Central memory CD4-positive, alpha-beta T cell (primary cell): ENCODE measurements at regions not wholly inside any gene's neighbourhood (a gene's known extent, or its start where the extent isn't known, plus 50 kb on each side); places are given as distances from the start of the nearest gene placed in this dataset.
"Not testable (repeated sequence)": the region's sequence is repeated elsewhere in the genome, so short reads cannot be mapped to it uniquely, and the experiment has no call there.

ENCODE experiments used
- DNase-seq: peaks from one replicate; pipeline ENCODE4 v3.0.0; 2022

GRCh38 chr2:207331674-207332073 lies 165.9 kb upstream of the KLF7 start:
- DNase-seq: no peak

GRCh38 chr2:207332480-207333212 lies 166.9 kb upstream of the KLF7 start:
- no peak for DNase-seq

GRCh38 chr2:207333599-207334300 lies 168.0 kb upstream of the KLF7 start:
- DNase-seq: no peak

GRCh38 chr2:207334301-207334623 lies 168.5 kb upstream of the KLF7 start:
- DNase-seq: no peak

- no peak for DNase-seq
Measured at GRCh38 chr2:207334624-207335371, 169.1 kb upstream of the KLF7 start.

- no peak for DNase-seq
Measured at GRCh38 chr2:207337234-207338219, 171.8 kb upstream of the KLF7 start.

- no peak for DNase-seq
Measured at GRCh38 chr2:207338220-207338607, 172.5 kb upstream of the KLF7 start.

- DNase-seq: no peak
Measured at GRCh38 chr2:207338610-207339009, 172.9 kb upstream of the KLF7 start.

GRCh38 chr2:207341112-207341750 lies 175.5 kb upstream of the KLF7 start:
- no peak for DNase-seq

GRCh38 chr2:207341804-207342203 lies 176.1 kb upstream of the KLF7 start:
- DNase-seq: no peak

- not testable (repeated sequence) for DNase-seq
Measured at GRCh38 chr2:207344596-207345394, 179.0 kb upstream of the KLF7 start.

GRCh38 chr2:207351171-207351570 lies 178.6 kb upstream of the CREB1 start:
- DNase-seq: no peak

GRCh38 chr2:207352978-207353671 lies 176.6 kb upstream of the CREB1 start:
- DNase-seq: peak; percentile 9

GRCh38 chr2:207353836-207354235 lies 175.9 kb upstream of the CREB1 start:
- no peak for DNase-seq

- no peak for DNase-seq
Measured at GRCh38 chr2:207354462-207354861, 175.3 kb upstream of the CREB1 start.

- DNase-seq: no peak
Measured at GRCh38 chr2:207356567-207356966, 173.2 kb upstream of the CREB1 start.

GRCh38 chr2:207357216-207357615 lies 172.5 kb upstream of the CREB1 start:
- DNase-seq: no peak

GRCh38 chr2:207362716-207363115 lies 167.0 kb upstream of the CREB1 start:
- DNase-seq: no peak

- DNase-seq: no peak
Measured at GRCh38 chr2:207363761-207364290, 165.9 kb upstream of the CREB1 start.

GRCh38 chr2:207370646-207371045 lies 159.1 kb upstream of the CREB1 start:
- DNase-seq: no peak
